ENCODE measurements at regions not wholly inside any gene's neighbourhood (a gene's known extent, or its start where the extent isn't known, plus 50 kb on each side); places are given as distances from the start of the nearest gene placed in this dataset.

- TF ChIP-seq ZNF331 (CRISPR knock-in tag; IDR thresholded peaks at IDR 0.05; ENCODE audit: low read depth): no peak
- TF ChIP-seq JUNB (IDR thresholded peaks at IDR 0.05; ENCODE audit: unreplicated experiment): no peak
- TF ChIP-seq CREB1 (CRISPR knock-in tag; IDR thresholded peaks at IDR 0.05; ENCODE audit: low read depth): no peak
- no peak for TF ChIP-seq REST (IDR thresholded peaks at IDR 0.05; ENCODE audit: unreplicated experiment)
- TF ChIP-seq ETS1 (IDR thresholded peaks at IDR 0.05): no peak
- TF ChIP-seq CTCF (conservative IDR thresholded peaks at IDR 0.05; ENCODE audit: low read depth in 2 of 2): no peak
Observed at GRCh38 chr2:156001851-156002250, 330.7 kb downstream of the NR4A2 start (continued).

GRCh38 chr2:155997538-155997937 lies 335.0 kb downstream of the NR4A2 start:
- Histone ChIP-seq H3F3A (replicated peaks; ENCODE audit: low read depth) (no peaks in the 10 kb centered on the region), H3K9me2 (ENCODE audit: insufficient read depth) (no peaks in the 10 kb centered on the region), H3K4me3 (no peak overlapping the region), H4K20me1 (replicated peaks; ENCODE audit: insufficient read depth) (no peaks in the 10 kb centered on the region), H3K36me3 (ENCODE audit: insufficient read depth) (no peaks in the 10 kb centered on the region), H3K27ac (ENCODE audit: low read depth) (no peak overlapping the region), H3K27me3 (ENCODE audit: insufficient read depth) (no peaks in the 10 kb centered on the region), H3K4me1 (ENCODE audit: insufficient read depth) (no peaks in the 10 kb centered on the region), H2AFZ (no peak overlapping the region), H3K79me2 (replicated peaks; ENCODE audit: insufficient read depth) (no peaks in the 10 kb centered on the region), H3K4me2 (no peak overlapping the region)
- no peak for TF ChIP-seq EZH2phosphoT487 (IDR thresholded peaks at IDR 0.05; ENCODE audit: unreplicated experiment)
- no peak for TF ChIP-seq CTCF (conservative IDR thresholded peaks at IDR 0.05; ENCODE audit: low read depth in 2 of 2)
- TF ChIP-seq STAT1 (IDR thresholded peaks at IDR 0.05; ENCODE audit: unreplicated experiment): no peak
- TF ChIP-seq NANOG (IDR thresholded peaks at IDR 0.05; ENCODE audit: borderline replicate concordance): no peak
- Mint-ChIP-seq H3K36me3 (ENCODE audit: low read depth) (no peaks in the 10 kb centered on the region), H3K4me1 (no peaks in the 10 kb centered on the region), H3K27ac (no peak overlapping the region), H3K4me3 (no peak overlapping the region), H3K9me3 (no peaks in the 10 kb centered on the region), H3K27me3 (ENCODE audit: insufficient read depth, low read depth, poor library complexity) (no peaks in the 10 kb centered on the region)
- ATAC-seq (no peak), DNase-seq (ENCODE audit: low spot score) (no peak)

All from GM23338 (cell line).